B cell (primary cell): ENCODE measurements at regions not wholly inside any gene's neighbourhood (a gene's known extent, or its start where the extent isn't known, plus 50 kb on each side); places are given as distances from the start of the nearest gene placed in this dataset.

Source experiments
- ATAC-seq: fragments of 200-7000 bp; cut with Tn5 transposase; one replicate; pipeline ENCODE4 v1.10.0; 2021; ENCODE audit warnings: low read depth, mild to moderate bottlenecking, moderate number of reproducible peaks, moderate library complexity
- CTCF ChIA-PET: fragments of 350-600 bp; sonication (Branson Sonifier 250); formaldehyde crosslinking; loops from one replicate; lab custom pipeline; 2021; ENCODE audit warnings: antibody characterized with exemption, inconsistent platforms; lab: Charles Lee
- POLR2A ChIA-PET: fragments of 350-600 bp; sonication (Branson Sonifier 250); formaldehyde crosslinking; loops from one replicate; lab custom pipeline; 2021; ENCODE audit warnings: antibody characterized with exemption; lab: Charles Lee
- DNase-seq: peaks from one replicate; pipeline ENCODE4 v3.0.0; 2013
- H2AFZ ChIP-seq: 2 replicates; pipeline ENCODE4 v1.6.1; 2012; ENCODE audit warnings: mild to moderate bottlenecking, low read depth, low read length; ENCODE audit not compliant: insufficient read depth, poor library complexity, severe bottlenecking
- H3K27ac ChIP-seq, 2 donors: 1 replicate in 1 of 2; 2 replicates in 1 of 2; pipeline ENCODE4 v1.5.1; 2012 to 2013; ENCODE audit warnings: low read length in 2 of 2, mild to moderate bottlenecking in 2 of 2, moderate library complexity in 1 of 2
- H3K27me3 ChIP-seq, 4 experiments: fragments of 200-600 bp in 1 of 4; sonication (generic) in 1 of 4; replicated peaks in 1 of 4; 1 replicate in 2 of 4; 2 replicates in 2 of 4; pipeline versions ENCODE4 v1.6.1 to v1.7.0; 2013 to 2016; ENCODE audit warnings: low read length in 3 of 4, mild to moderate bottlenecking in 2 of 4, mixed read lengths in 1 of 4, moderate library complexity in 1 of 4; ENCODE audit not compliant: insufficient read depth in 4 of 4, control insufficient read depth in 3 of 4; ENCODE audit errors: control extremely low read depth in 1 of 4
- H3K36me3 ChIP-seq, 2 experiments: replicated peaks in 1 of 2; 1 replicate in 1 of 2; 2 replicates in 1 of 2; pipeline versions ENCODE4 v1.6.1 to v1.7.1; 2013; ENCODE audit warnings: low read length in 1 of 2; ENCODE audit not compliant: insufficient read depth in 2 of 2, control insufficient read depth in 1 of 2; ENCODE audit errors: control extremely low read depth in 1 of 2, extremely low read depth in 1 of 2
- H3K4me1 ChIP-seq, 2 donors: fragments of 200-600 bp in 1 of 2; sonication (generic) in 1 of 2; 1 replicate in 1 of 2; 2 replicates in 1 of 2; pipeline versions ENCODE4 v1.5.1 to v1.6.1; 2013 to 2017; ENCODE audit warnings: low read length in 2 of 2; ENCODE audit not compliant: control insufficient read depth in 2 of 2, insufficient read depth in 2 of 2
- H3K4me2 ChIP-seq: replicated peaks from 2 replicates; pipeline ENCODE3; 2012; ENCODE audit warnings: mild to moderate bottlenecking, low read depth, low read length; ENCODE audit not compliant: poor library complexity, severe bottlenecking
- H3K4me3 ChIP-seq, 5 experiments: fragments of 200-600 bp in 1 of 5; sonication (generic) in 1 of 5; 1 replicate in 3 of 5; 2 replicates in 2 of 5; pipeline versions ENCODE4 v1.5.1 to v1.7.0; 2011 to 2016; ENCODE audit warnings: low read length in 4 of 5, mild to moderate bottlenecking in 4 of 5, low read depth in 2 of 5, control low read depth in 1 of 5, moderate library complexity in 1 of 5; ENCODE audit not compliant: insufficient read depth in 1 of 5; ENCODE audit errors: control extremely low read depth in 1 of 5, extremely low read depth in 1 of 5
- H3K79me2 ChIP-seq: fragments of 200-600 bp; sonication (generic); one replicate; pipeline ENCODE4 v1.6.0; 2016; ENCODE audit warnings: low read length; ENCODE audit not compliant: control insufficient read depth, insufficient read depth
- H3K9ac ChIP-seq: fragments of 200-600 bp; sonication (generic); 2 replicates; pipeline ENCODE4 v1.6.1; 2017; ENCODE audit warnings: mild to moderate bottlenecking, low read length, moderate library complexity
- H3K9me3 ChIP-seq, 3 donors: one replicate each; pipeline versions ENCODE4 v1.6.1 to v1.7.1; 2013; ENCODE audit warnings: low read length in 2 of 3; ENCODE audit not compliant: control insufficient read depth in 2 of 3, insufficient read depth in 1 of 3; ENCODE audit errors: control extremely low read depth in 1 of 3
- H4K20me1 ChIP-seq: 2 replicates; pipeline ENCODE4 v1.6.0; 2012; ENCODE audit warnings: mild to moderate bottlenecking, low read length; ENCODE audit not compliant: insufficient read depth, control insufficient read depth, poor library complexity, severe bottlenecking
- H3K27ac Mint-ChIP-seq: one replicate; pipeline ENCODE4 v1.8.0; 2021; ENCODE audit warnings: mixed read lengths
- H3K27me3 Mint-ChIP-seq: one replicate; pipeline ENCODE4 v1.8.0; 2021; ENCODE audit warnings: mixed read lengths
- H3K4me1 Mint-ChIP-seq: one replicate; pipeline ENCODE4 v1.8.0; 2021; ENCODE audit warnings: mixed read lengths
- H3K4me3 Mint-ChIP-seq: one replicate; pipeline ENCODE4 v1.8.0; 2021; ENCODE audit warnings: mixed read lengths
- H3K9me3 Mint-ChIP-seq: one replicate; pipeline ENCODE4 v1.8.0; 2022; ENCODE audit warnings: mixed read lengths; ENCODE audit not compliant: insufficient read depth
- CTCF ChIP-seq: fragments of 200-600 bp; IDR thresholded peaks from one replicate; pipeline ENCODE4 v1.8.0; 2022; ENCODE audit warnings: antibody characterized with exemption, mild to moderate bottlenecking
- EZH2 ChIP-seq: IDR thresholded peaks from 2 replicates; pipeline ENCODE4 v1.6.1; 2012; ENCODE audit warnings: borderline replicate concordance, low read depth, mild to moderate bottlenecking, moderate library complexity, low read length; ENCODE audit not compliant: insufficient read depth, poor library complexity, severe bottlenecking
- WGBS: methylation state at CpG from one replicate; pipeline ENCODE4 v1.1.5; 2013; ENCODE audit warnings: missing lambda C conversion rate; ENCODE audit not compliant: insufficient coverage; 5-methylcytosine and 5-hydroxymethylcytosine counted together
- intact Hi-C: fragments of 100-400 bp; cut with micrococcal nuclease; formaldehyde crosslinking; loops from one replicate; pipeline ENCODE4 v1.10.0; 2022

- CTCF ChIA-PET = no interaction called here
- H3K27me3 ChIP-seq = no peaks in the 10 kb centered on the region
- H3K27ac ChIP-seq = no peak overlapping the region
- H3K79me2 ChIP-seq = no peaks in the 10 kb centered on the region
- H4K20me1 ChIP-seq = no peaks in the 10 kb centered on the region
- H3K4me1 Mint-ChIP-seq = no peaks in the 10 kb centered on the region
- WGBS = 97% methylated on average over 16 of the region's 16 CpGs
- no peak overlapping the region for H3K9ac ChIP-seq
- H3K9me3 ChIP-seq = peaks cover 0 to 7% (median 0%) of the 10 kb centered on the region in 3 donors
- no peak overlapping the region for H3K4me2 ChIP-seq
- no peaks in the 10 kb centered on the region for H3K27me3 Mint-ChIP-seq
- POLR2A ChIA-PET = no interaction called here
- H3K36me3 ChIP-seq = no peaks in the 10 kb centered on the region
- no peak overlapping the region for H3K27ac Mint-ChIP-seq
- H3K4me3 ChIP-seq = no peak overlapping the region
- H3K4me1 ChIP-seq = peaks cover 0 to 2% of the 10 kb centered on the region in 2 donors
- no peaks in the 10 kb centered on the region for H3K9me3 Mint-ChIP-seq
- no peak overlapping the region for H3K4me3 Mint-ChIP-seq
- TF ChIP-seq EZH2 (no peak), CTCF (no peak)
- DNase-seq = no peak
- ATAC-seq = no peak
- intact Hi-C loops = no loop called here
- no peak overlapping the region for H2AFZ ChIP-seq
These were observed 113.0 kb upstream of the SELENOP start for GRCh38 chr5:42924686-42925085.

- no peaks in the 10 kb centered on the region for H3K36me3 ChIP-seq
- ChIA-PET CTCF (interaction anchor here (1.3 kb wide), 1 partner anchor 13 kb away, joined by 4 read pairs; no protein-coding TSS in a partner anchor), POLR2A (no interaction called here)
- intact Hi-C loops = no loop called here
- H3K27ac ChIP-seq = no peak overlapping the region
- H2AFZ ChIP-seq = no peak overlapping the region
- H3K4me2 ChIP-seq = no peak overlapping the region
- H3K27me3 ChIP-seq = no peaks in the 10 kb centered on the region
- H3K27me3 Mint-ChIP-seq = no peaks in the 10 kb centered on the region
- ATAC-seq (no peak), DNase-seq (no peak)
- no peaks in the 10 kb centered on the region for H3K4me1 Mint-ChIP-seq
- H3K4me1 ChIP-seq = peaks cover 0 to 2% of the 10 kb centered on the region in 2 donors
- H3K9me3 ChIP-seq = peaks cover 0 to 7% (median 0%) of the 10 kb centered on the region in 3 donors
- H3K9me3 Mint-ChIP-seq = no peaks in the 10 kb centered on the region
- H3K4me3 ChIP-seq = no peak overlapping the region
- H4K20me1 ChIP-seq = no peaks in the 10 kb centered on the region
- H3K4me3 Mint-ChIP-seq = no peak overlapping the region
- TF ChIP-seq CTCF (no peak), EZH2 (no peak)
- 90% methylated on average over 37 of the region's 37 CpGs for WGBS
- no peak overlapping the region for H3K9ac ChIP-seq
- H3K79me2 ChIP-seq = no peaks in the 10 kb centered on the region
- H3K27ac Mint-ChIP-seq = no peak overlapping the region
These were observed 112.5 kb upstream of the SELENOP start for GRCh38 chr5:42924226-42924625.
